Astrocyte (in vitro differentiated cells and primary cell): ENCODE measurements at regions not wholly inside any gene's neighbourhood (a gene's known extent, or its start where the extent isn't known, plus 50 kb on each side); places are given as distances from the start of the nearest gene placed in this dataset.

ENCODE experiments used
- DNase-seq: peaks from one replicate; pipeline ENCODE4 v3.0.0-alpha.2; 2010; ENCODE audit warnings: low read depth
- FAIRE-seq: peaks from 2 replicates; lab custom pipeline; 2011; peaks lifted over from hg19 to GRCh38; lab: Jason Lieb, UNC
- H2AFZ ChIP-seq: 2 replicates; pipeline ENCODE4 v1.6.0; 2012; ENCODE audit warnings: low read depth, low read length, inconsistent platforms
- H3K27ac ChIP-seq: 2 replicates; pipeline ENCODE4 v1.5.1; 2011; ENCODE audit warnings: low read depth, low read length, inconsistent platforms
- H3K27me3 ChIP-seq: 2 replicates; pipeline ENCODE4 v1.6.0; 2011; ENCODE audit warnings: low read length, inconsistent platforms; ENCODE audit not compliant: insufficient read depth
- H3K36me3 ChIP-seq: 2 replicates; pipeline ENCODE4 v1.5.1; 2011; ENCODE audit warnings: low read length, inconsistent platforms; ENCODE audit not compliant: insufficient read depth
- H3K4me1 ChIP-seq: 2 replicates; pipeline ENCODE4 v1.5.1; 2011; ENCODE audit warnings: low read length, inconsistent platforms; ENCODE audit not compliant: insufficient read depth
- H3K4me2 ChIP-seq: 2 replicates; pipeline ENCODE4 v1.6.0; 2012; ENCODE audit warnings: low read length, inconsistent platforms
- H3K4me3 ChIP-seq: 2 replicates; pipeline ENCODE4 v1.5.1; 2011; ENCODE audit warnings: low read depth, mild to moderate bottlenecking, low read length, inconsistent platforms; ENCODE audit not compliant: insufficient read depth
- H3K79me2 ChIP-seq: 2 replicates; pipeline ENCODE4 v1.6.0; 2012; ENCODE audit warnings: mild to moderate bottlenecking, low read length, inconsistent platforms; ENCODE audit not compliant: insufficient read depth
- H3K9ac ChIP-seq: 2 replicates; pipeline ENCODE4 v1.6.0; 2012; ENCODE audit warnings: mild to moderate bottlenecking, low read length, inconsistent platforms
- H3K9me3 ChIP-seq: 2 replicates; pipeline ENCODE4 v1.5.1; 2012; ENCODE audit warnings: low read depth, mild to moderate bottlenecking, low read length, inconsistent platforms; ENCODE audit not compliant: insufficient read depth
- H4K20me1 ChIP-seq: 2 replicates; pipeline ENCODE4 v1.6.0; 2012; ENCODE audit warnings: low read length, inconsistent platforms; ENCODE audit not compliant: insufficient read depth
- H3K27ac Mint-ChIP-seq: one replicate; pipeline ENCODE4 v1.8.0; 2021; ENCODE audit warnings: mild to moderate bottlenecking, mixed read lengths; ENCODE audit not compliant: unreplicated experiment
- H3K27me3 Mint-ChIP-seq: one replicate; pipeline ENCODE4 v1.8.0; 2021; ENCODE audit warnings: low read depth, mixed read lengths; ENCODE audit not compliant: unreplicated experiment
- H3K36me3 Mint-ChIP-seq: one replicate; pipeline ENCODE4 v1.8.0; 2021; ENCODE audit warnings: low read depth, mixed read lengths; ENCODE audit not compliant: unreplicated experiment
- H3K4me1 Mint-ChIP-seq: one replicate; pipeline ENCODE4 v1.8.0; 2021; ENCODE audit warnings: low read depth, mixed read lengths; ENCODE audit not compliant: unreplicated experiment
- H3K4me3 Mint-ChIP-seq: one replicate; pipeline ENCODE4 v1.8.0; 2021; ENCODE audit warnings: mild to moderate bottlenecking, moderate library complexity, mixed read lengths; ENCODE audit not compliant: unreplicated experiment
- H3K9me3 Mint-ChIP-seq: one replicate; pipeline ENCODE4 v1.8.0; 2021; ENCODE audit warnings: mild to moderate bottlenecking, mixed read lengths; ENCODE audit not compliant: unreplicated experiment
- CTCF ChIP-seq: IDR thresholded peaks from 2 replicates; pipeline ENCODE4 v1.5.1; 2011; ENCODE audit warnings: low read depth, mild to moderate bottlenecking, inconsistent platforms, low read length, moderate library complexity; ENCODE audit not compliant: insufficient read depth
- EZH2 ChIP-seq: IDR thresholded peaks from 2 replicates; pipeline ENCODE4 v1.6.1; 2012; ENCODE audit warnings: mild to moderate bottlenecking, low read length, inconsistent platforms; ENCODE audit not compliant: insufficient read depth

- FAIRE-seq = no peak
- H3K4me3 ChIP-seq = no peak overlapping the region
- H2AFZ ChIP-seq = no peak overlapping the region
- H3K79me2 ChIP-seq = no peaks in the 10 kb centered on the region
- no peaks in the 10 kb centered on the region for H3K4me1 ChIP-seq
- Mint-ChIP-seq H3K27me3 (no peaks in the 10 kb centered on the region), H3K4me3 (no peak overlapping the region), H3K9me3 (no peaks in the 10 kb centered on the region), H3K27ac (no peak overlapping the region), H3K4me1 (no peaks in the 10 kb centered on the region), H3K36me3 (no peaks in the 10 kb centered on the region)
- H3K36me3 ChIP-seq = no peaks in the 10 kb centered on the region
- H3K27ac ChIP-seq = no peak overlapping the region
- no peak for TF ChIP-seq EZH2
- TF ChIP-seq CTCF = no peak
- H3K9me3 ChIP-seq = no peaks in the 10 kb centered on the region
- no peak overlapping the region for H3K4me2 ChIP-seq
- no peak overlapping the region for H3K9ac ChIP-seq
- DNase-seq = no peak
- H4K20me1 ChIP-seq = no peaks in the 10 kb centered on the region
- no peaks in the 10 kb centered on the region for H3K27me3 ChIP-seq
Measured at GRCh38 chr5:51559921-51560658, 176.8 kb downstream of the ISL1 start.

GRCh38 chr5:51566953-51567352, 183.7 kb downstream of the ISL1 start:
- Mint-ChIP-seq H3K9me3 (no peaks in the 10 kb centered on the region), H3K27me3 (no peaks in the 10 kb centered on the region), H3K36me3 (no peaks in the 10 kb centered on the region), H3K4me3 (no peak overlapping the region), H3K27ac (no peak overlapping the region), H3K4me1 (no peaks in the 10 kb centered on the region)
- Histone ChIP-seq H3K36me3 (no peaks in the 10 kb centered on the region), H4K20me1 (no peaks in the 10 kb centered on the region), H3K27ac (no peak overlapping the region), H2AFZ (no peak overlapping the region), H3K9ac (no peak overlapping the region), H3K4me2 (no peak overlapping the region), H3K4me1 (no peaks in the 10 kb centered on the region), H3K4me3 (no peak overlapping the region), H3K27me3 (no peaks in the 10 kb centered on the region), H3K79me2 (no peaks in the 10 kb centered on the region), H3K9me3 (no peaks in the 10 kb centered on the region)
- FAIRE-seq (no peak), DNase-seq (no peak)
- TF ChIP-seq EZH2 (no peak), CTCF (no peak)

GRCh38 chr5:51567636-51568035, 184.4 kb downstream of the ISL1 start:
- Mint-ChIP-seq H3K9me3 (no peaks in the 10 kb centered on the region), H3K36me3 (no peaks in the 10 kb centered on the region)
- H3K4me1 ChIP-seq = no peaks in the 10 kb centered on the region

More at GRCh38 chr5:51567636-51568035, 184.4 kb downstream of the ISL1 start:
- no peaks in the 10 kb centered on the region for H3K9me3 ChIP-seq
- Mint-ChIP-seq H3K4me1 (no peaks in the 10 kb centered on the region), H3K4me3 (no peak overlapping the region), H3K27ac (no peak overlapping the region), H3K27me3 (no peaks in the 10 kb centered on the region)
- DNase-seq (no peak), FAIRE-seq (no peak)
- no peak overlapping the region for H3K4me2 ChIP-seq
- H3K27me3 ChIP-seq = no peaks in the 10 kb centered on the region
- H3K9ac ChIP-seq = no peak overlapping the region
- H3K79me2 ChIP-seq = no peaks in the 10 kb centered on the region
- no peak overlapping the region for H2AFZ ChIP-seq
- H3K36me3 ChIP-seq = no peaks in the 10 kb centered on the region
- no peak overlapping the region for H3K4me3 ChIP-seq
- H3K27ac ChIP-seq = no peak overlapping the region
- TF ChIP-seq EZH2 (no peak), CTCF (no peak)
- H4K20me1 ChIP-seq = no peaks in the 10 kb centered on the region
